ENCODE measurements at regions not wholly inside any gene's neighbourhood (a gene's known extent, or its start where the extent isn't known, plus 50 kb on each side); places are given as distances from the start of the nearest gene placed in this dataset.
"Not testable (repeated sequence)": the region's sequence is repeated elsewhere in the genome, so short reads cannot be mapped to it uniquely, and the experiment has no call there.

GRCh38 chr13:69092615-69093322, 1014.9 kb upstream of the ATXN8OS start:
- DNase-seq (ENCODE audit: low spot score in 2 of 2) = no peak
- Mint-ChIP-seq H3K27me3 (no peaks in the 10 kb centered on the region), H3K4me1 (no peaks in the 10 kb centered on the region), H3K36me3 (ENCODE audit: insufficient read depth) (no peaks in the 10 kb centered on the region), H3K4me3 (no peak overlapping the region), H3K9me3 (peaks cover 18% of the 10 kb centered on the region), H3K27ac (ENCODE audit: low read depth) (no peak overlapping the region)
- ATAC-seq (replicated peaks; ENCODE audit: extremely low read depth, poor library complexity, severe bottlenecking) = no peak

DNA sequence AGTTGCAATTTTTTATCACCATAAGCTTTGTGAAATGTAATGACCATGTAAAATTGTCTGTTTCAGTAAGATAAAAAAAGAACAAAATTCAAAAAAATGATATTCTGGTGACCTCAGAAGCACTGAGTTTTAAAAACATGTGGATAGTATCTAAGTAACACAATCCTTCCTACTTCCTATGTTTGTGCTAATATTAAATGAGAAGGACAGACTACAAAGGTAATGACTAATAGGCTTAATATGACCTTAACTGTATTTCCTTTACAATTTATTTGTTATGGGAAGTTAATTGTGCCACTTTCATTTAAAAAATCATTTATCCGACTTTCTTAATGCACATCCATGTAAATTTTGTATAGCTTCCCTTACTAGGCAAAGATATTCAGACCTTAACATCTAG, 1030.4 kb upstream of the ATXN8OS start:
- ATAC-seq (replicated peaks; ENCODE audit: extremely low read depth, poor library complexity, severe bottlenecking) (no peak), DNase-seq (ENCODE audit: low spot score in 2 of 2) (no peak)
- H3K9me3 Mint-ChIP-seq = peaks cover 6% of the 10 kb centered on the region
- H3K4me3 Mint-ChIP-seq = no peak overlapping the region
- no peaks in the 10 kb centered on the region for H3K4me1 Mint-ChIP-seq
- H3K27ac Mint-ChIP-seq (ENCODE audit: low read depth) = no peak overlapping the region
- H3K36me3 Mint-ChIP-seq (ENCODE audit: insufficient read depth) = no peaks in the 10 kb centered on the region
- H3K27me3 Mint-ChIP-seq = no peaks in the 10 kb centered on the region

GRCh38 chr13:69069554-69070133, 1038.0 kb upstream of the ATXN8OS start:
- H3K4me1 Mint-ChIP-seq = no peaks in the 10 kb centered on the region
- DNase-seq (ENCODE audit: low spot score in 2 of 2) (no peak), ATAC-seq (replicated peaks; ENCODE audit: extremely low read depth, poor library complexity, severe bottlenecking) (no peak)
- no peaks in the 10 kb centered on the region for H3K27me3 Mint-ChIP-seq
- no peak overlapping the region for H3K27ac Mint-ChIP-seq (ENCODE audit: low read depth)
- peaks cover 6% of the 10 kb centered on the region for H3K9me3 Mint-ChIP-seq
- no peaks in the 10 kb centered on the region for H3K36me3 Mint-ChIP-seq (ENCODE audit: insufficient read depth)
- H3K4me3 Mint-ChIP-seq = no peak overlapping the region

DNA sequence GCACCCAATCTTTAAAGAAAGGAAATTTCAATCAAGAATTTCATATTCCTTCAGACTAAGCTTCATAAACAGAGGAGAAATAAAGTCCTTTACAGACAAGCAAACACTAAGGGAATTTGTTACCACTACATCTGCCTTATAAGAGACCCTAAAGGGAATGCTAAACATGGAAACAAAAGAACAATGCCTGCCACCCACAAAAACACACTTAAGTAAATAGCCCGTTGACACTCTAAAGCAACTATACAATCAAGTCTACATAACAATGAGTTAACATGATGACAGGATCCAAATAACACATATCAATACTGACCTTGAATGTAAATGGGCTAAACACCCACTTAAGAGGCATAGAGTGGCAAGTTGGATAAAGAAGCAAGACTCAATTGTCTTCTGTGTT, 1056.9 kb upstream of the ATXN8OS start:
- Mint-ChIP-seq H3K4me1 (no peaks in the 10 kb centered on the region), H3K27me3 (no peaks in the 10 kb centered on the region), H3K4me3 (no peak overlapping the region), H3K36me3 (ENCODE audit: insufficient read depth) (peaks cover 2% of the 10 kb centered on the region), H3K27ac (ENCODE audit: low read depth) (no peak overlapping the region), H3K9me3 (peaks cover 46% of the 10 kb centered on the region)
- DNase-seq (ENCODE audit: low spot score in 2 of 2) (no peak), ATAC-seq (replicated peaks; ENCODE audit: extremely low read depth, poor library complexity, severe bottlenecking) (no peak)

DNA sequence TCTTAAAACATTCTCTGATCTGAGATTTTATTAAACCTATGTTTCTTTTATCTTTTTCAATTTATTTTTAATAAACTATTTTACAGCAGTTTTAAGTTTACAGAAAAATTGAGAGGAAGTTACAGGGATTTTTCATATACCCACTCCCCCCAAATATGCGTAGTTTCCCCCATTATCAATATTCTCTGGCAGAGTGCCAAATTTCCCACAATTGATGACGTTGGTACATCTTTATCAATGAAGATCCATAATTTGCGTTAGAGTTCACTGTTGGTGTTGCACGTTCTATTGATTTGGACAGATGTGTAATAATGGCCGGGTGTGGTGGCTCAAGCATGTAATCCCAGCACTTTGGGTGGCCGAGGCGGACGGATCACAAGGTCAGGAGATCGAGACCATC, 1063.0 kb upstream of the ATXN8OS start:
- Mint-ChIP-seq H3K27me3 (no peaks in the 10 kb centered on the region), H3K36me3 (ENCODE audit: insufficient read depth) (no peaks in the 10 kb centered on the region), H3K27ac (ENCODE audit: low read depth) (no peak overlapping the region), H3K9me3 (peaks cover 30% of the 10 kb centered on the region), H3K4me1 (no peaks in the 10 kb centered on the region), H3K4me3 (no peak overlapping the region)
- DNase-seq (ENCODE audit: low spot score in 2 of 2) (no peak), ATAC-seq (replicated peaks; ENCODE audit: extremely low read depth, poor library complexity, severe bottlenecking) (no peak)

- Mint-ChIP-seq H3K4me1 (no peaks in the 10 kb centered on the region), H3K27me3 (no peaks in the 10 kb centered on the region), H3K9me3 (peaks cover 32% of the 10 kb centered on the region), H3K4me3 (no peak overlapping the region), H3K27ac (ENCODE audit: low read depth) (no peak overlapping the region), H3K36me3 (ENCODE audit: insufficient read depth) (no peaks in the 10 kb centered on the region)
- ATAC-seq (replicated peaks; ENCODE audit: extremely low read depth, poor library complexity, severe bottlenecking) = no peak
- no peak for DNase-seq (ENCODE audit: low spot score in 2 of 2)
These were observed 1066.7 kb upstream of the ATXN8OS start for GRCh38 chr13:69040898-69041297.

DNA sequence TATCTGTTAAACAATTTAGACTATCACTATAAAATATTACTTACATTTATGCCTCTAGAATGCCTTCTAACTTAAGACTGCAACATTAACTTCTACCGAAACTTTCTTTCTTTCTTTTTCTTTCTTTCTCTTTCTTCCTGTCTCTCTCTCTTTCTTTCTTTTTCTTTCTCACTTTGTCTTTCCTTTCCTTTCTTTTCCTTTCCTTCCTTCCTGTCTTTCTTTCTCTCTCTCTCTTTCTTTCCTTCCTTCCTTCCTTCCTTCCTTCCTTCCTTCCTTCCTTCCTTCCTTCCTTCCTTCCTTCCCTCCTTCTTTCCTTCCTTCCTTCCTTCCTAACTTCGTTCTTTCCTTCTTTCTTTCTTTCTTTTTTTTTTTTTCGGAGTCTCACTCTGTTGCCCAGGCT, 1071.9 kb upstream of the ATXN8OS start:
- no peaks in the 10 kb centered on the region for H3K27me3 Mint-ChIP-seq
- no peak overlapping the region for H3K4me3 Mint-ChIP-seq
- H3K27ac Mint-ChIP-seq (ENCODE audit: low read depth) = no peak overlapping the region
- no peaks in the 10 kb centered on the region for H3K4me1 Mint-ChIP-seq
- no peak for DNase-seq (ENCODE audit: low spot score in 2 of 2)
- H3K36me3 Mint-ChIP-seq (ENCODE audit: insufficient read depth) = peaks cover 2% of the 10 kb centered on the region
- H3K9me3 Mint-ChIP-seq = peaks cover 16% of the 10 kb centered on the region
- no peak for ATAC-seq (replicated peaks; ENCODE audit: extremely low read depth, poor library complexity, severe bottlenecking)

- no peak overlapping the region for H3K4me3 Mint-ChIP-seq
- no peak overlapping the region for H3K27ac Mint-ChIP-seq (ENCODE audit: low read depth)
- H3K36me3 Mint-ChIP-seq (ENCODE audit: insufficient read depth) = peaks cover 2% of the 10 kb centered on the region
- no peaks in the 10 kb centered on the region for H3K27me3 Mint-ChIP-seq
- H3K4me1 Mint-ChIP-seq = no peaks in the 10 kb centered on the region
- peaks cover 5% of the 10 kb centered on the region for H3K9me3 Mint-ChIP-seq
- DNase-seq (ENCODE audit: low spot score in 2 of 2) (no peak), ATAC-seq (replicated peaks; ENCODE audit: extremely low read depth, poor library complexity, severe bottlenecking) (no peak)
These were observed 1078.7 kb upstream of the ATXN8OS start for GRCh38 chr13:69028936-69029335.

GRCh38 chr13:69020120-69020519, 1087.5 kb upstream of the ATXN8OS start:
- Mint-ChIP-seq H3K4me1 (no peaks in the 10 kb centered on the region), H3K27me3 (no peaks in the 10 kb centered on the region), H3K9me3 (peaks cover 18% of the 10 kb centered on the region), H3K4me3 (no peak overlapping the region), H3K36me3 (ENCODE audit: insufficient read depth) (no peaks in the 10 kb centered on the region), H3K27ac (ENCODE audit: low read depth) (no peak overlapping the region)
- ATAC-seq (replicated peaks; ENCODE audit: extremely low read depth, poor library complexity, severe bottlenecking) = no peak
- no peak for DNase-seq (ENCODE audit: low spot score in 2 of 2)

GRCh38 chr13:69018173-69018572, 1089.5 kb upstream of the ATXN8OS start:
- not testable (repeated sequence) for H3K36me3 Mint-ChIP-seq (ENCODE audit: insufficient read depth); H3K4me1 Mint-ChIP-seq; H3K27me3 Mint-ChIP-seq; H3K4me3 Mint-ChIP-seq; DNase-seq (ENCODE audit: low spot score in 2 of 2); H3K27ac Mint-ChIP-seq (ENCODE audit: low read depth); ATAC-seq (replicated peaks; ENCODE audit: extremely low read depth, poor library complexity, severe bottlenecking)
- H3K9me3 Mint-ChIP-seq = peaks cover 24% of the 10 kb centered on the region

DNA sequence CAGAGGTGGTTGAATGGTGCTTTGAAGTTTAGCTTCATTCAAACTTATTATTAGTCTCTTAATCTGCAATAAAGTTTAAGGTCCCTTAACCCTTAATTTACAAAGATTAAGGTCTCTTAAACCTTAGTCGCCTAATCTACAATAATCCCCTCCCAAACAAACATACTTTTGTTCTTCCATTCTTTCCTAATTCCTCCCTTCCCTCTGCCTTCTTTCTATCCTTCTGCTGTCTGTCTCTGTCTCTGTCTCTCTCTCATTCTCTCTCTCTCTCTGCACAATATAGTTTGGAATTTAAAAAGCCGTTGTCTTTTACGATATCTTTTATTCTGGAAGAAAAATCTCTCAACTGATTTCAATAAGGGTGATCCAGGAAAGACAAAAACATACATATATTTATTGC, 1096.8 kb upstream of the ATXN8OS start:
- Mint-ChIP-seq H3K4me3 (no peak overlapping the region), H3K4me1 (no peaks in the 10 kb centered on the region), H3K9me3 (peaks cover 11% of the 10 kb centered on the region), H3K27me3 (no peaks in the 10 kb centered on the region), H3K36me3 (ENCODE audit: insufficient read depth) (no peaks in the 10 kb centered on the region), H3K27ac (ENCODE audit: low read depth) (no peak overlapping the region)
- no peak for ATAC-seq (replicated peaks; ENCODE audit: extremely low read depth, poor library complexity, severe bottlenecking)
- DNase-seq (ENCODE audit: low spot score in 2 of 2) = no peak

- H3K9me3 Mint-ChIP-seq = peaks cover 6% of the 10 kb centered on the region
- H3K36me3 Mint-ChIP-seq (ENCODE audit: insufficient read depth) = no peaks in the 10 kb centered on the region
- H3K27ac Mint-ChIP-seq (ENCODE audit: low read depth) = no peak overlapping the region
- no peaks in the 10 kb centered on the region for H3K27me3 Mint-ChIP-seq
- ATAC-seq (replicated peaks; ENCODE audit: extremely low read depth, poor library complexity, severe bottlenecking) = no peak
- no peak overlapping the region for H3K4me3 Mint-ChIP-seq
- no peaks in the 10 kb centered on the region for H3K4me1 Mint-ChIP-seq
- no peak for DNase-seq (ENCODE audit: low spot score in 2 of 2)
These were observed 1099.1 kb upstream of the ATXN8OS start for GRCh38 chr13:69008499-69008898.

DNA sequence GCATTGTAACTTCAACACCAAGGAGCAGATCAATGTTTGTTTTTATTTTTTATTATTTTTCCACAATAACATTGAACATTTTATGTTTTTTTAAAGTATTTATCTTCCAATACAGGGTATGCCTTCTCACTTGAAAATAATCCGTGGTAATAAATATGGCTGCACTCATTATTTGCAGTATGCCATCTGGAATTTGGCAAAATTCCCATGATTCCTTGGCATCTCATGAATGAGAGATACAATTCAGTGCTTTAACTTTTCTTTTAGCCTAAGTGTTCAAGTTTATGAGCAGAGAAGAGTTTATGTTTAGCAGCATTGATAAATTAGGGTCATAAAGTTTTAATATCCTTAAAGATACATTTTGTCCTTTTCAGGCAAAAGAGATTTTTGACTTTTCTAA, 1109.6 kb upstream of the ATXN8OS start:
- H3K9me3 Mint-ChIP-seq = peaks cover 27% of the 10 kb centered on the region
- no peak for ATAC-seq (replicated peaks; ENCODE audit: extremely low read depth, poor library complexity, severe bottlenecking)
- no peak for DNase-seq (ENCODE audit: low spot score in 2 of 2)
- no peaks in the 10 kb centered on the region for H3K36me3 Mint-ChIP-seq (ENCODE audit: insufficient read depth)
- H3K4me1 Mint-ChIP-seq = no peaks in the 10 kb centered on the region
- H3K4me3 Mint-ChIP-seq = no peak overlapping the region
- H3K27ac Mint-ChIP-seq (ENCODE audit: low read depth) = no peak overlapping the region
- H3K27me3 Mint-ChIP-seq = no peaks in the 10 kb centered on the region
